GM18502 (cell line): ENCODE measurements at regions not wholly inside any gene's neighbourhood (a gene's known extent, or its start where the extent isn't known, plus 50 kb on each side); places are given as distances from the start of the nearest gene placed in this dataset.

ENCODE experiments used
- ATAC-seq: cut with Tn5 transposase; IDR thresholded peaks from one replicate; pipeline ENCODE4 v1.9.1; 2021; ENCODE audit warnings: mild to moderate bottlenecking; ENCODE audit not compliant: unreplicated experiment, poor library complexity

- ATAC-seq: no peak
These were observed 56.1 kb upstream of the TOX3 start for GRCh38 chr16:52603015-52603414.

GRCh38 chr16:52597772-52598483 is 51.0 kb upstream of the TOX3 start:
- no peak for ATAC-seq

GRCh38 chr16:52597073-52597771 is 50.3 kb upstream of the TOX3 start:
- no peak for ATAC-seq
